SK-N-SH treated with all-trans-retinoic acid at 6 μM for 48 hours (cell line): ENCODE measurements at regions not wholly inside any gene's neighbourhood (a gene's known extent, or its start where the extent isn't known, plus 50 kb on each side); places are given as distances from the start of the nearest gene placed in this dataset.

Experiments
- ATAC-seq: fragments of 200-7000 bp; cut with Tn5 transposase; 3 replicates; pipeline ENCODE4 v1.9.1; 2020; ENCODE audit warnings: mild to moderate bottlenecking, moderate library complexity
- ARNTL ChIP-seq: fragments of 450-650 bp; formaldehyde crosslinking; IDR thresholded peaks from 2 replicates; pipeline ENCODE4 v1.5.0; 2020; ENCODE audit warnings: low read depth, mild to moderate bottlenecking, moderate library complexity, borderline replicate concordance
- BACH2 ChIP-seq: fragments of 250-450 bp; sonication (Bioruptor Pico); IDR thresholded peaks from 2 replicates; pipeline ENCODE4 v1.9.0; 2021; ENCODE audit warnings: mild to moderate bottlenecking, borderline replicate concordance
- CSDC2 ChIP-seq: fragments of 250-450 bp; sonication (Bioruptor Pico); IDR thresholded peaks from 2 replicates; pipeline ENCODE4 v1.5.0; 2020; ENCODE audit warnings: mild to moderate bottlenecking, moderate library complexity
- ESRRG ChIP-seq: fragments of 250-450 bp; sonication (Bioruptor Pico); IDR thresholded peaks from 2 replicates; pipeline ENCODE4 v1.6.1; 2021; ENCODE audit warnings: mild to moderate bottlenecking
- GLIS3 ChIP-seq: fragments of 250-450 bp; sonication (Bioruptor Pico); IDR thresholded peaks from 2 replicates; pipeline ENCODE4 v1.5.0; 2020; ENCODE audit warnings: mild to moderate bottlenecking, moderate library complexity
- ISL1 ChIP-seq: fragments of 250-450 bp; sonication (Bioruptor Pico); IDR thresholded peaks from 2 replicates; pipeline ENCODE4 v2.1.2; 2022; ENCODE audit warnings: mild to moderate bottlenecking, moderate library complexity
- OSR1 ChIP-seq: fragments of 250-450 bp; sonication (Bioruptor Pico); IDR thresholded peaks from 2 replicates; pipeline ENCODE4 v1.8.0; 2022; ENCODE audit warnings: moderate library complexity, mild to moderate bottlenecking, inconsistent platforms
- PPARA ChIP-seq: fragments of 250-450 bp; sonication (Bioruptor Pico); IDR thresholded peaks from 2 replicates; pipeline ENCODE4 v1.5.0; 2020; ENCODE audit warnings: mild to moderate bottlenecking, borderline replicate concordance
- RARB ChIP-seq: fragments of 250-450 bp; sonication (Bioruptor Pico); IDR thresholded peaks from 2 replicates; pipeline ENCODE4 v1.8.0; 2021; ENCODE audit warnings: mild to moderate bottlenecking, moderate library complexity
- SNAI2 ChIP-seq: fragments of 250-450 bp; sonication (Bioruptor Pico); IDR thresholded peaks from 2 replicates; pipeline ENCODE4 v1.5.0; 2020; ENCODE audit warnings: mild to moderate bottlenecking, moderate library complexity
- TCF4 ChIP-seq: fragments of 250-450 bp; sonication (Bioruptor Pico); IDR thresholded peaks from 2 replicates; pipeline ENCODE4 v1.8.0; 2021; ENCODE audit warnings: mild to moderate bottlenecking, moderate library complexity, borderline replicate concordance
- TOX ChIP-seq: fragments of 250-450 bp; sonication (Bioruptor Pico); IDR thresholded peaks from 2 replicates; pipeline ENCODE4 v1.8.0; 2021; ENCODE audit warnings: mild to moderate bottlenecking, moderate library complexity, borderline replicate concordance
- ZC3H10 ChIP-seq: fragments of 250-450 bp; sonication (Bioruptor Pico); IDR thresholded peaks from 2 replicates; pipeline ENCODE4 v1.5.1; 2021; ENCODE audit warnings: mild to moderate bottlenecking, moderate library complexity
- ZNF565 ChIP-seq: fragments of 450-650 bp; formaldehyde crosslinking; conservative IDR thresholded peaks from 2 replicates; pipeline ENCODE4 v1.5.0; 2020; ENCODE audit warnings: low read depth, mild to moderate bottlenecking, moderate library complexity
- ZNF70 ChIP-seq: fragments of 450-650 bp; formaldehyde crosslinking; IDR thresholded peaks from 2 replicates; pipeline ENCODE4 v1.5.0; 2020; ENCODE audit warnings: mild to moderate bottlenecking, moderate library complexity
- TF ChIP-seq, protein P1 (sequence below): fragments of 250-450 bp; sonication (Bioruptor Pico); IDR thresholded peaks from 2 replicates; pipeline ENCODE4 v1.5.1; 2020; ENCODE audit warnings: low read depth, mild to moderate bottlenecking, moderate library complexity
- TF ChIP-seq, protein P2 (sequence below): fragments of 250-450 bp; sonication (Bioruptor Pico); IDR thresholded peaks from 2 replicates; pipeline ENCODE4 v1.5.1; 2021; ENCODE audit warnings: mild to moderate bottlenecking, moderate library complexity
- TF ChIP-seq, protein P3 (sequence below): fragments of 250-450 bp; sonication (Bioruptor Pico); IDR thresholded peaks from 2 replicates; pipeline ENCODE4 v1.5.0; 2020; ENCODE audit warnings: mild to moderate bottlenecking, moderate library complexity
- TF ChIP-seq, protein P4 (sequence below): fragments of 250-450 bp; sonication (Bioruptor Pico); IDR thresholded peaks from 2 replicates; pipeline ENCODE4 v1.8.0; 2020; ENCODE audit warnings: mild to moderate bottlenecking, moderate library complexity, borderline replicate concordance
- TF ChIP-seq, protein P5 (sequence below): fragments of 250-450 bp; sonication (Bioruptor Pico); IDR thresholded peaks from 2 replicates; pipeline ENCODE4 v1.8.0; 2021; ENCODE audit warnings: low read depth, mild to moderate bottlenecking, moderate library complexity, borderline replicate concordance

DNA sequence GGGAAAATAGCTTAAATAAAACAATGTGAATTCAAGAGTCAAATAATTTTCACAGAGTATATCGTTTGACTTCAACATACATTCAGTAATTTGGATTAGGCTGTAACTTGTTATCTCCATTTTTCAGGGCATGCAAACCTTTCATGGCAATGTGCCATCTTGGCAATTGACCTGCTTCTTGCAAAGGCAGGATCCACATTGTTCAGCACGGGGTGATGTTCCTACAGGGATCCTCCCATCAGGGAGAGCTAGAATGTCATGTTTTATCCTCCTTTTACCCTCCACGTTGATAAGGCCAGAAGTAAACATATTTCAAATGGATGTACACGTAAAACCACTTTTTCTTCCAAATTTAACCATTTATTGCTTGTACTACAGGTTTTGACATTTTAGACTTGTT, 314.4 kb downstream of the GALC start:
- no peak for ATAC-seq
- TF ChIP-seq OSR1: no peak
- no peak for TF ChIP-seq ESRRG (CRISPR knock-in tag)
- no peak for TF ChIP-seq TOX (CRISPR knock-in tag)
- no peak for TF ChIP-seq RARB (CRISPR knock-in tag)
- no peak for TF ChIP-seq BACH2
- no peak for TF ChIP-seq ISL1 (CRISPR knock-in tag)
- TF ChIP-seq SNAI2 (CRISPR knock-in tag): no peak
- TF ChIP-seq, protein P1, sequence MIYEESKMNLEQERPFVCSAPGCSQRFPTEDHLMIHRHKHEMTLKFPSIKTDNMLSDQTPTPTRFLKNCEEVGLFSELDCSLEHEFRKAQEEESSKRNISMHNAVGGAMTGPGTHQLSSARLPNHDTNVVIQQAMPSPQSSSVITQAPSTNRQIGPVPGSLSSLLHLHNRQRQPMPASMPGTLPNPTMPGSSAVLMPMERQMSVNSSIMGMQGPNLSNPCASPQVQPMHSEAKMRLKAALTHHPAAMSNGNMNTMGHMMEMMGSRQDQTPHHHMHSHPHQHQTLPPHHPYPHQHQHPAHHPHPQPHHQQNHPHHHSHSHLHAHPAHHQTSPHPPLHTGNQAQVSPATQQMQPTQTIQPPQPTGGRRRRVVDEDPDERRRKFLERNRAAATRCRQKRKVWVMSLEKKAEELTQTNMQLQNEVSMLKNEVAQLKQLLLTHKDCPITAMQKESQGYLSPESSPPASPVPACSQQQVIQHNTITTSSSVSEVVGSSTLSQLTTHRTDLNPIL (CRISPR knock-in tag): no peak
- TF ChIP-seq, protein P2, sequence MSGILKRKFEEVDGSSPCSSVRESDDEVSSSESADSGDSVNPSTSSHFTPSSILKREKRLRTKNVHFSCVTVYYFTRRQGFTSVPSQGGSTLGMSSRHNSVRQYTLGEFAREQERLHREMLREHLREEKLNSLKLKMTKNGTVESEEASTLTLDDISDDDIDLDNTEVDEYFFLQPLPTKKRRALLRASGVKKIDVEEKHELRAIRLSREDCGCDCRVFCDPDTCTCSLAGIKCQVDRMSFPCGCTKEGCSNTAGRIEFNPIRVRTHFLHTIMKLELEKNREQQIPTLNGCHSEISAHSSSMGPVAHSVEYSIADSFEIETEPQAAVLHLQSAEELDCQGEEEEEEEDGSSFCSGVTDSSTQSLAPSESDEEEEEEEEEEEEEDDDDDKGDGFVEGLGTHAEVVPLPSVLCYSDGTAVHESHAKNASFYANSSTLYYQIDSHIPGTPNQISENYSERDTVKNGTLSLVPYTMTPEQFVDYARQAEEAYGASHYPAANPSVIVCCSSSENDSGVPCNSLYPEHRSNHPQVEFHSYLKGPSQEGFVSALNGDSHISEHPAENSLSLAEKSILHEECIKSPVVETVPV (CRISPR knock-in tag): no peak
- TF ChIP-seq ZC3H10: no peak
- no peak for TF ChIP-seq TCF4 (CRISPR knock-in tag)
- TF ChIP-seq, protein P3, sequence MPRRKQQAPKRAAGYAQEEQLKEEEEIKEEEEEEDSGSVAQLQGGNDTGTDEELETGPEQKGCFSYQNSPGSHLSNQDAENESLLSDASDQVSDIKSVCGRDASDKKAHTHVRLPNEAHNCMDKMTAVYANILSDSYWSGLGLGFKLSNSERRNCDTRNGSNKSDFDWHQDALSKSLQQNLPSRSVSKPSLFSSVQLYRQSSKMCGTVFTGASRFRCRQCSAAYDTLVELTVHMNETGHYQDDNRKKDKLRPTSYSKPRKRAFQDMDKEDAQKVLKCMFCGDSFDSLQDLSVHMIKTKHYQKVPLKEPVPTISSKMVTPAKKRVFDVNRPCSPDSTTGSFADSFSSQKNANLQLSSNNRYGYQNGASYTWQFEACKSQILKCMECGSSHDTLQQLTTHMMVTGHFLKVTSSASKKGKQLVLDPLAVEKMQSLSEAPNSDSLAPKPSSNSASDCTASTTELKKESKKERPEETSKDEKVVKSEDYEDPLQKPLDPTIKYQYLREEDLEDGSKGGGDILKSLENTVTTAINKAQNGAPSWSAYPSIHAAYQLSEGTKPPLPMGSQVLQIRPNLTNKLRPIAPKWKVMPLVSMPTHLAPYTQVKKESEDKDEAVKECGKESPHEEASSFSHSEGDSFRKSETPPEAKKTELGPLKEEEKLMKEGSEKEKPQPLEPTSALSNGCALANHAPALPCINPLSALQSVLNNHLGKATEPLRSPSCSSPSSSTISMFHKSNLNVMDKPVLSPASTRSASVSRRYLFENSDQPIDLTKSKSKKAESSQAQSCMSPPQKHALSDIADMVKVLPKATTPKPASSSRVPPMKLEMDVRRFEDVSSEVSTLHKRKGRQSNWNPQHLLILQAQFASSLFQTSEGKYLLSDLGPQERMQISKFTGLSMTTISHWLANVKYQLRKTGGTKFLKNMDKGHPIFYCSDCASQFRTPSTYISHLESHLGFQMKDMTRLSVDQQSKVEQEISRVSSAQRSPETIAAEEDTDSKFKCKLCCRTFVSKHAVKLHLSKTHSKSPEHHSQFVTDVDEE (CRISPR knock-in tag): no peak
- TF ChIP-seq, protein P4, sequence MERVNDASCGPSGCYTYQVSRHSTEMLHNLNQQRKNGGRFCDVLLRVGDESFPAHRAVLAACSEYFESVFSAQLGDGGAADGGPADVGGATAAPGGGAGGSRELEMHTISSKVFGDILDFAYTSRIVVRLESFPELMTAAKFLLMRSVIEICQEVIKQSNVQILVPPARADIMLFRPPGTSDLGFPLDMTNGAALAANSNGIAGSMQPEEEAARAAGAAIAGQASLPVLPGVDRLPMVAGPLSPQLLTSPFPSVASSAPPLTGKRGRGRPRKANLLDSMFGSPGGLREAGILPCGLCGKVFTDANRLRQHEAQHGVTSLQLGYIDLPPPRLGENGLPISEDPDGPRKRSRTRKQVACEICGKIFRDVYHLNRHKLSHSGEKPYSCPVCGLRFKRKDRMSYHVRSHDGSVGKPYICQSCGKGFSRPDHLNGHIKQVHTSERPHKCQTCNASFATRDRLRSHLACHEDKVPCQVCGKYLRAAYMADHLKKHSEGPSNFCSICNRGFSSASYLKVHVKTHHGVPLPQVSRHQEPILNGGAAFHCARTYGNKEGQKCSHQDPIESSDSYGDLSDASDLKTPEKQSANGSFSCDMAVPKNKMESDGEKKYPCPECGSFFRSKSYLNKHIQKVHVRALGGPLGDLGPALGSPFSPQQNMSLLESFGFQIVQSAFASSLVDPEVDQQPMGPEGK: no peak
- no peak for TF ChIP-seq CSDC2 (CRISPR knock-in tag)
- TF ChIP-seq GLIS3 (CRISPR knock-in tag): no peak
- no peak for TF ChIP-seq PPARA
- TF ChIP-seq ARNTL (CRISPR knock-in tag): no peak
- TF ChIP-seq ZNF565 (CRISPR knock-in tag): no peak

DNA sequence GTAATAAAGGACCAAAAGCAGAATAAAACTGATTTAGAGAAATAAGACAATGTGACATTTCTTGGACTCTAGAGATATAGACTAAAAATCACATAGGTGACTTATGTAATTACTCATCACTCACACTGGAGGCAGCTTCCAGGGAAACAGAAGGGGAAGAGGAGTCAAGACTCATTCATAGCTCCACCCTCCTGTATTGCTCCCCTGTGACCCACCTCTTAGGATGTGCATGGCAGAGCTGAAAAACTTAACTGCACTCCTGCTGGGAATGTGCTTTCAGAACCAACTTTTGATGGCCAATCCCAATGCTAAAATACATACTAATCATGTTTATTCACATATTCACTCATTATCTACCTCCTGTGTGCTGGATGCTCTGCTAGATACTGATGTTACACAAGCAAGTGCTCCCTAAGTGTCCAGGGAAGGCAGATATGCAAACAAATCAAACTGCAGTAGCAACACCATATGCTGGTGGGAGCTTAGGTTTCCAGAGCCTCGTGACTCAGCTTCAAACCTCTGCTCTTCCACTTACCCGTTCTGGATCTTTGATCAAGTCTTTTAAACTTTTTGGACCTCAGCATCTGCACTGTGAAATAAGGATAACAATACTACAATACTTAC, 316.1 kb downstream of the GALC start:
- TF ChIP-seq ZC3H10 (no peak), BACH2 (no peak), ZNF565 (CRISPR knock-in tag) (no peak), ZNF70 (CRISPR knock-in tag) (no peak), OSR1 (no peak), PPARA (no peak)
- TF ChIP-seq, protein P5, sequence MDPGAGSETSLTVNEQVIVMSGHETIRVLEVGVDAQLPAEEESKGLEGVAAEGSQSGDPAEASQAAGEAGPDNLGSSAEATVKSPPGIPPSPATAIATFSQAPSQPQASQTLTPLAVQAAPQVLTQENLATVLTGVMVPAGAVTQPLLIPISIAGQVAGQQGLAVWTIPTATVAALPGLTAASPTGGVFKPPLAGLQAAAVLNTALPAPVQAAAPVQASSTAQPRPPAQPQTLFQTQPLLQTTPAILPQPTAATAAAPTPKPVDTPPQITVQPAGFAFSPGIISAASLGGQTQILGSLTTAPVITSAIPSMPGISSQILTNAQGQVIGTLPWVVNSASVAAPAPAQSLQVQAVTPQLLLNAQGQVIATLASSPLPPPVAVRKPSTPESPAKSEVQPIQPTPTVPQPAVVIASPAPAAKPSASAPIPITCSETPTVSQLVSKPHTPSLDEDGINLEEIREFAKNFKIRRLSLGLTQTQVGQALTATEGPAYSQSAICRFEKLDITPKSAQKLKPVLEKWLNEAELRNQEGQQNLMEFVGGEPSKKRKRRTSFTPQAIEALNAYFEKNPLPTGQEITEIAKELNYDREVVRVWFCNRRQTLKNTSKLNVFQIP (CRISPR knock-in tag): no peak
- ATAC-seq: no peak

DNA sequence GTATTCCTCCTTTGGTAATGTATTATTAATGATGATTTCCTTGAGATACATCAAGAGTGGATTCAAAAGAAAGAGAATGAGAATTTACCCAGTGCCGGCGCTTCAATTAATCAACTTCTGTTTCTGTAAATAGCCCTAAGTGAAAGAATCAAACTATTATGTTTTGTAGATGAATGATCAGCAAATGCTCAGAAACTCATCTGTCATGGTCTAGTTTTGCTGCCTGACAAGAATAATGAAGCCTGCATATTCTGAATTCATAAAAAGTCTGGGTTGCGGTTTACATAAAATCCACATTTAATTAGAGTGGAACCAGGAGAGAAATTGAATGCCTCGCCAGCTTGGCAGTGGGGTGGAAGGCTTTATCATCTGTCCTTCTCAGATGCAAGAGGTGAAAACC, 325.3 kb downstream of the GALC start:
- ATAC-seq: no peak
- TF ChIP-seq, protein P1 (CRISPR knock-in tag): no peak
- TF ChIP-seq GLIS3 (CRISPR knock-in tag) (no peak), ISL1 (CRISPR knock-in tag) (no peak), TOX (CRISPR knock-in tag) (no peak), RARB (CRISPR knock-in tag) (no peak)
- TF ChIP-seq, protein P4: no peak
